ENCODE measurements at regions not wholly inside any gene's neighbourhood (a gene's known extent, or its start where the extent isn't known, plus 50 kb on each side); places are given as distances from the start of the nearest gene placed in this dataset.

DNA sequence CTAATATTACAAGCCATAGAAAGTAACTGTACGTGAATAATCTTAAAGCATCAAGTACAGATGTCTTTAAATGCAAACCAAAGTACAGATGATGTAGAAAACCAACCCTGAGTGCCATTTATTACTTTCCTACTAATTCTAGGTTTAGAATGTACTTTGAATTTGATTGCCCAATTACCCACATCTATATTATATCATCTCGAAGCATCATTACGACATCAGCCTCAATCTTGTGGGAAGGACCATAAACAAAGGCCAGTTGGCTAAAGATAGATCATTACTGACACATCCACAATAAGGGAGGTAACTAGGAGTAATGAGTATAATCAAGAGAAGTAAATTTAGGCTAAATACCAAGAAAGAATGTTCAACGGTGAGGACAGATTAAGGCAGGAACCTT, 478.9 kb downstream of the BCAT1 start:
- TF ChIP-seq, protein P1, sequence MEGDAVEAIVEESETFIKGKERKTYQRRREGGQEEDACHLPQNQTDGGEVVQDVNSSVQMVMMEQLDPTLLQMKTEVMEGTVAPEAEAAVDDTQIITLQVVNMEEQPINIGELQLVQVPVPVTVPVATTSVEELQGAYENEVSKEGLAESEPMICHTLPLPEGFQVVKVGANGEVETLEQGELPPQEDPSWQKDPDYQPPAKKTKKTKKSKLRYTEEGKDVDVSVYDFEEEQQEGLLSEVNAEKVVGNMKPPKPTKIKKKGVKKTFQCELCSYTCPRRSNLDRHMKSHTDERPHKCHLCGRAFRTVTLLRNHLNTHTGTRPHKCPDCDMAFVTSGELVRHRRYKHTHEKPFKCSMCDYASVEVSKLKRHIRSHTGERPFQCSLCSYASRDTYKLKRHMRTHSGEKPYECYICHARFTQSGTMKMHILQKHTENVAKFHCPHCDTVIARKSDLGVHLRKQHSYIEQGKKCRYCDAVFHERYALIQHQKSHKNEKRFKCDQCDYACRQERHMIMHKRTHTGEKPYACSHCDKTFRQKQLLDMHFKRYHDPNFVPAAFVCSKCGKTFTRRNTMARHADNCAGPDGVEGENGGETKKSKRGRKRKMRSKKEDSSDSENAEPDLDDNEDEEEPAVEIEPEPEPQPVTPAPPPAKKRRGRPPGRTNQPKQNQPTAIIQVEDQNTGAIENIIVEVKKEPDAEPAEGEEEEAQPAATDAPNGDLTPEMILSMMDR (IDR thresholded peaks at IDR 0.05; ENCODE audit: low read depth, low read length), result no peak
- no peak for TF ChIP-seq POLR2A (IDR thresholded peaks at IDR 0.05; ENCODE audit: extremely low read depth, insufficient read length)
- TF ChIP-seq, protein P2, sequence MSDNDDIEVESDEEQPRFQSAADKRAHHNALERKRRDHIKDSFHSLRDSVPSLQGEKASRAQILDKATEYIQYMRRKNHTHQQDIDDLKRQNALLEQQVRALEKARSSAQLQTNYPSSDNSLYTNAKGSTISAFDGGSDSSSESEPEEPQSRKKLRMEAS (IDR thresholded peaks at IDR 0.05; ENCODE audit: low read depth, low read length), result no peak
- TF ChIP-seq MYC (IDR thresholded peaks at IDR 0.05; ENCODE audit: low read depth, low read length), result no peak

All from NB4 (cell line).